Stimulated activated CD4-positive, alpha-beta T cell treated with anti-CD3 and anti-CD28 coated beads, Interleukin-15, amount 100 ng/mL, for 24 hours (primary cell): ENCODE measurements at regions not wholly inside any gene's neighbourhood (a gene's known extent, or its start where the extent isn't known, plus 50 kb on each side); places are given as distances from the start of the nearest gene placed in this dataset.

Experiments used
- DNase-seq: peaks from one replicate; pipeline ENCODE4 v3.0.0-alpha.2; 2020

DNA sequence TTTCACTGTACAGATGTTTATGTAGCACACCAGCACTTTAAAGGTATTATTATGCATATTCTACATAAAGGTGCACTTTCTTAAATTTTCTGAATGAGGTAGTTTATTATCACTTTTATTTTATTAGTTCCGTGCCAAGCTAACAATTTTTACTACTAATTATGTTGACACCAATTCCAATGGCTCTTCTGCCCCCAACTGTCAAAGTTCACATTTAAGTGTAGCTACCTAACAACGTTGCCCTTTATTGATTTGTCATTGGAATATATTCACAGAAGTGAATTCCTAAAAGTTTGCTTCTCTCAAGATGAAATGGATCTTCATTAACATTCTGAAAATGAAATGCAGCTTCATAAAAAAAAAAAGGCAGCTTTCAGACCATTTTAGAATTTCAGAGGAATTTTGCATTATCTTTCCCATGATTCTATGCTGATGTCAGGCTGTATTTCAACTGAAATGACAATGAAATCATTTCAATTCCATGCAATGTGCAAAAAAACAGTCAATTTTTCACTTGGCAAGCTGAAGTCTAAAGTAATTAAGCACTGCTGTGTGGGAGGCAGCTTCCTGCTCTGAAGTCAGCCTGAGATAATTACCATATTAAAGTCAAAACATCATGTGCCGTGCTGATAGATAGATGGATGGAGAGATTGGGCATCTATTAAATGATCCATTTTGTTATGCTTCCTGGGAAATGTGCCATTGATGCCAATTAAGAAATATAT lies 229.2 kb downstream of the TTLL7 start:
- DNase-seq = no peak

DNA sequence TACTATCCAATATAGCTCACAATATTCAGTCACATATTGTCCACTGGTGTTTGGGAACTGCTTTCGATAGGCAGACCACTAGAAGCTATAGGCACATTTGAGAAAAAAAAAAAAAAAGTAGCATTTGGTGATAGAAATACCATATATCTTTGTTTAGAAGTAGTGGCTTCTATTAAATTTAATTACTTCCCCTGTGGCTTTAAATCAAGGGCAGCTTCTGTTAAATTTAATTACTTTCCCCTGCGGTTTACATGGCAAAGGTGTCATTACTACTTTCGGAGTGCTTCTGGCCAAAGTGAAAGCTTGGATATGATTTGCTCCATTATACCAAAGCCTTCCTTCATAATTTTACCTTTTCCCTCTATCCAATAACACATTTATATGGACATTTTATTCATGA lies 229.9 kb downstream of the TTLL7 start:
- DNase-seq = no peak

- no peak for DNase-seq
Observed at GRCh38 chr1:83766241-83766691, 232.7 kb downstream of the TTLL7 start.

DNA sequence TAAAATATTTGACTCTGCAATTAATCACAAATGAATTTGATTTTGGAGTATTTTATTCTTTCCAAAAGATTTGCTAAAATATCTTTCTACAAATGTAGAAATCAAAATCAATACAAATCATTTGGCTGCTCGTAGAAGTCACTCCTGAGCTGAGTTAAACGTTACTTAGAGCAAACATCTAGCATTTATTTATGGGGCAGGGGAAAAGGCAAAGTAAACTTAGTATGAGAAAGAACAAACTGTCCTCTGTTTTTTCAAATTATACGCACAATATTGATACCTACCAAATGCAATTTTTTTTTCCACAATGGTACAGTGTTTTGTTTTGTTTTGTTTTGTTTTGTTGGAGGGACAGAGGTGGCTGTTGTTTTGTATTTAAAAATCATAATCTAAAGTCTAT lies 233.8 kb downstream of the TTLL7 start:
- no peak for DNase-seq

- no peak for DNase-seq
Observed at GRCh38 chr1:83764209-83764608, 234.7 kb downstream of the TTLL7 start.

GRCh38 chr1:83763361-83764095 lies 235.4 kb downstream of the TTLL7 start:
- no peak for DNase-seq

GRCh38 chr1:83762416-83762815 lies 236.5 kb downstream of the TTLL7 start:
- DNase-seq = no peak

- no peak for DNase-seq
Observed at GRCh38 chr1:83762039-83762365, 236.9 kb downstream of the TTLL7 start.

- DNase-seq = peak; percentile 4
Observed at GRCh38 chr1:83761167-83762038, 237.5 kb downstream of the TTLL7 start.

GRCh38 chr1:83760226-83761021 lies 238.5 kb downstream of the TTLL7 start:
- no peak for DNase-seq

DNA sequence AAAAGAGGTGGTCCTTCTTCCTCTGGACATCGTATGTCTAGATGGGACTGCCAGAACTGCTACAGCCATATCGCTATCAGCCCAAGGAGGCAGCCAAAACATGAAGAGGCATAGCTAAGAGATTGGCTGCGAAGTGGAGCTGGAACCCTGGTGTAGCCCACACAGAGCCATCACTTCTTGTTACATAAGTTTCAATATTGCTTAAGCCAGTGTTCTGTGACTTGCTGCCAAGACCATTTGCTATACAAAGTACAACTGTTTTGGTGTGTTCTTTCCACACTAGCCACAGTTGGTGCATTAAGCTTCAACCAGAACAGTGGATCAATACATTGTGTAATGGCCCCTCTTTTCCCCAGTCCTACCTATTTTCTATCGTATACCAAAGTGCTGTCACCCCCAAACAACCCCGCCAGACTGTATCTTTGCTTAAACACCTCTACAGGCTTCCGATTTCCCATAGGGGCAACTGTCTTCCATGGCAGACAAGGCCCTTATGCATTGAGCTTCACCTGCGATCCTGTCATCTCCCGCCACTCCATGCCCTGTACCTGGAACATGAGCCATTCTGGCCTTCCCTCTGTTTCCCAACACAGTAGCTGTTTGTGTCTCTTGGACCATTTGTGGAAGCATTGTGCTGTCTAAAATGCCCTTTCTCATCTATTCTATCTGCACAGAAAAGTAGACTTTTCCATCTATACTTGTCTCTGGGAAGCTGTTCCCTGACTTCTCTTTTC lies 241.8 kb downstream of the TTLL7 start:
- DNase-seq = no peak

GRCh38 chr1:83751602-83752001 lies 247.3 kb downstream of the TTLL7 start:
- no peak for DNase-seq

DNA sequence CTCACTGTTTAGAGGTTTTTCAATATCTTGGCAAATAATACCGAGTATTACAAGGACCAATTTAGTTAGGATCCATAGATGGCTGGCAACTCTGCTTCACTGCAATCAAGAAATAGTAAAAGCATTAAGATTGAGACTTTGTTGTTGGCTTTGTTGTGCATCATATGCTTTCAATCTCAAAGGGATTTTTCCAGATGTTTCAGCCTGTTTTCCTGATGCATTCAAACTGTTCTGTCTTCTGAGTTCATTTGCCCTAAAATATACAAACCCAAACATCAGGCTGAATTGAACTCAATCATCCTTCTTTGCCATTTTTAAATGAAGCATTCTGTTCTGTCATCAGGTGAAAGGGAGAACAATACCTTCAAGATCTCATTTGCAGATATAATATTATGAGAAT lies 248.7 kb downstream of the TTLL7 start:
- DNase-seq = no peak

DNA sequence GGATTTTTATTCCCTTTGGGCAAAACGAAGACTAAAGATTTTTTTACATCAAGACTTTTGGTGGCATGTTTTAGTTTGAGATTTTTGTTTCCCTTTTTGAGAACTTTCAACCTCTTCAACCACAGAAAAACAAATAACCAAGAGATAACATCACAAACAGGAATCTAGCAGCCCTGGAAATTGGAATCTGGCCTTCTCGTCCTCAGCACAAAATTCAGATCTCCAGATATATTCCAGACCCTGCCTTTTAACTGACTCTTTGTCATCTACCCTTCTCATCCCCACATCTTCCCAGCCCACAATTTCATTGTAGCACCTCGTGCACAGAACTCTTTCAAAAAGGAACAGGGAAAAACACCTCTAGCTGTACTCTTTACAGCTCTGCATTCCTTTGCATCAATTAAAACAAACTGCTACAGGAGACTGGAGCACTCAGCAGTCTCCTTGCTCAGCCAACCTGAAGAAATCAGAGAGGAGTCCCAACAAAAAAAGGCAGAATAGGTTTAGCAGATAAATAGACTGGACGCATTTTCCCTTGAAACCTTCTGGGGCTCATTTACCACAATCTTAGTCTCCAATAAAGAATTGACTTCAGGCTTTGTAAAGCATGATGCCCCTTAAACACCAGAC lies 251.0 kb downstream of the TTLL7 start:
- no peak for DNase-seq

DNA sequence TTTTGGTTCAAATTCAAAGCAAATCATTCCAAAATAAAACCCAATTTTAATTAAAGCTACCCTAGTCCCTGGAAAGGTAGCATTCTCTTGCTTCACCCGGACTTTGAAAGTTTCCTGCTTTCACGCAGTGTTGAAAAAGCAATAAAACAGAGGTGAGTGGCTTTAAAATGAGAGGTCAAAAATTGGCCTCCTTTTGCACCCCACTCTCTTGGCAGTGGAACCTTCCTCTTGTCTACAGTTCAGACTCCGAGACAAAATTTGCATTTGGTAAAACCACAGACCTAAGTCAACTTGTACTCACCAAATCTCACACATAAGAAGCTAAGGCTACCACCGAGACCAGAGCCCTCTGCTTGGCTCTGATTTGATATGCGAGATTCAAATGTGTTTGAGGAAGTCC lies 252.7 kb downstream of the TTLL7 start:
- DNase-seq = no peak

DNA sequence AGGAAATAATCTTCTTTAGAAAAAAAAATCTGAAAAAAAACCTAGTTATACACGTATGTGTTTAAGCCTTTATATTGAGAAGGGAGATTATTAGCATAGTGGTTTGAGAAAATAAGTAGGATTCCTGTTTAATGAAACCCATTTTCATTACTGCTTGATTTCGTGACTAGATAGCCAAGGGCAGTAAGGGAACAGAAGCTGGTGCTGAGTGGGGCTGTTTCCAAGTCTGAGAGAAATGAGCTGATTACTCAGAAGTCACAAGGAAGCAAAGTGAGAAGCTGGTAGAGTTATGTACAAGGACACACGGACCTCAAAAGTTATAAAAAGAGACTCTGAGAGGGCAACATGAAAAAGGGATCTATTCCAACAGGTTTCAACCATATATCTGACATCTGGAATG lies 256.5 kb downstream of the TTLL7 start:
- DNase-seq = no peak

DNA sequence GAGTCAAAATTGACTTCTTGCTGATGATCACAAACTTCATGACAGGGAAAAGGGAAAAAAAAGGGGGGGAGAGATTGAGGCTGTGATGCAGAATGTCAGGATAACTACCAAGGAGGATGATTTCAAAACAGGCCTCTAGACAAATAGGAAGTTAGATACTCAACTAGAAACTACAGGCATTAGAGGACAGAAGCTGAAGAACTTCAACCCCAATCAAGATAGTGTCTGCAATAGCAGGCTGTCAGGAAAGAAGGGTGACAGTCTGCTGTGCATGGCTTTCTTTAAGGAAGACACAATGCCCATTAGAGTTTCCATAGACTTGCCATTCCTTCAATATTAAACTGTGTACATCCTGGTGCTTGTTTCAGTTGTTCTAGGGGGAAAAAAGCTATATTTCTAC lies 257.2 kb downstream of the TTLL7 start:
- no peak for DNase-seq

GRCh38 chr1:83741348-83741747 lies 257.6 kb downstream of the TTLL7 start:
- no peak for DNase-seq

DNA sequence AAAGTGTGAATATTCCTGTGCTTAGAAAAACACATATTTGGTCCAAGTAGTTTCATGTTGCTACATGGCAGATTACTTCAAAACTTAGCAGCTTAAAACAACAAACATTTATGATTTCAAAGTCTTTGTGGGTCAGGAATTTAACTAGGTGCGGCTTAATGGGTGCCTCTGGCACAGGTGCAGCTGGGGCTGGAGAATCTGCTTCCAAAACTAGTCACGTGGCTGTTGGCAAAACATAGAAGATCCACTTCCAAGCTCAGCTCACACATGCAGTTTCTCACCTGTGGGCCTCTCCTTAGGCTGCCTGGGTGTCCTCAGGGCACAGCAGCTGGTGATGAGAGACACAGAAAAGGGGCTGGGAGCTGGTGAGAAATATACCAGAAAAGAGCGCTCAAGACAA lies 263.4 kb downstream of the TTLL7 start:
- no peak for DNase-seq

GRCh38 chr1:83734420-83734819 lies 264.5 kb downstream of the TTLL7 start:
- no peak for DNase-seq

DNA sequence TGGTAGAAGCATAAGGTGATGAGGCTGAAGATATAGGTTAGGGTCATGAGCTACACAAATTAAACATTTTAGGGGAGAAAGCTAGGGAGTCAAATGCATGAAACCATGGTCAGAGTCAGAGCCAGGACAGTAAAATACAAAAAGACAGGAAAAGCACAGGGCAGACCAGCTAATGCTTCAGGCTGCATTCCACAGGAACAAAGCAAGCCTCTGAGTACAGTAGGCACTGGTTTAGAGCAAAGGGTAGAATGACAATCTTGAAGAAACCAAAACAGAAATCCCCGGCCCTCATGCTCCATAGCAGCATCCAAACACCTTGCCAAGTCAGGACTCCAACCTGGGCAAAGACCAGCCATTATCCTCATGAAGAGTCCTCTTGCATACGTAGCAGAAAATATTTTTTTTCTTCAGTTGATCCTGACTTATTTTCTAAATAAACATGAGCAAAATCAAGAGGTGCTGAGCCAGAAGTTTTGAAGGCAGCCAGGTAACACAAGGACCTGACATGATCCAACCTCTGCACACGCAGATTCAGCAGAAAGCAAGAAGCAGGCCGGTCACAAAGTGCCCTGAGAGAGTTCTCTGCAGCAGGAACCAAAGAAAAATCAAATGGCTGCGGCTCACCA lies 273.1 kb downstream of the TTLL7 start:
- DNase-seq = no peak
